DND-41 (cell line): ENCODE measurements at regions not wholly inside any gene's neighbourhood (a gene's known extent, or its start where the extent isn't known, plus 50 kb on each side); places are given as distances from the start of the nearest gene placed in this dataset.

Experiments used
- ATAC-seq: fragments of 200-7000 bp; cut with Tn5 transposase; 3 replicates; pipeline ENCODE4 v1.9.1; 2021; ENCODE audit warnings: low read depth; ENCODE audit not compliant: insufficient read depth
- DNase-seq: peaks from one replicate; pipeline ENCODE4 v3.0.0-alpha.2; 2020
- H2AFZ ChIP-seq: 2 replicates; pipeline ENCODE4 v1.6.0; 2012; ENCODE audit warnings: low read depth, low read length
- H3K27ac ChIP-seq: 2 replicates; pipeline ENCODE4 v1.5.1; 2012; ENCODE audit warnings: low read length, inconsistent platforms
- H3K27me3 ChIP-seq: fragments of 200-600 bp; sonication (generic); 2 replicates; pipeline ENCODE4 v1.6.0; 2012; ENCODE audit warnings: low read length, mild to moderate bottlenecking, inconsistent platforms; ENCODE audit not compliant: insufficient read depth, poor library complexity
- H3K36me3 ChIP-seq: 2 replicates; pipeline ENCODE4 v1.5.1; 2012; ENCODE audit warnings: low read length, inconsistent platforms; ENCODE audit not compliant: insufficient read depth
- H3K4me1 ChIP-seq: 2 replicates; pipeline ENCODE4 v1.5.1; 2012; ENCODE audit warnings: mild to moderate bottlenecking, low read length; ENCODE audit not compliant: insufficient read depth
- H3K4me2 ChIP-seq: 2 replicates; pipeline ENCODE4 v1.6.0; 2012; ENCODE audit warnings: mild to moderate bottlenecking, moderate library complexity, low read length, inconsistent platforms; ENCODE audit not compliant: insufficient read depth
- H3K4me3 ChIP-seq, 2 experiments: fragments of 200-600 bp in 1 of 2; shearing (Covaris generic) in 1 of 2; 2 replicates each; pipeline ENCODE4 v1.5.1; 2012 to 2016; ENCODE audit warnings: inconsistent platforms in 2 of 2, low read length in 2 of 2, mild to moderate bottlenecking in 2 of 2, low read depth in 1 of 2, moderate library complexity in 1 of 2
- H3K79me2 ChIP-seq: 2 replicates; pipeline ENCODE4 v1.6.0; 2012; ENCODE audit warnings: low read length, inconsistent platforms; ENCODE audit not compliant: insufficient read depth
- H3K9ac ChIP-seq: 2 replicates; pipeline ENCODE4 v1.6.0; 2012; ENCODE audit warnings: low read depth, mild to moderate bottlenecking, inconsistent platforms, low read length, moderate library complexity
- H3K9me3 ChIP-seq: 2 replicates; pipeline ENCODE4 v1.5.1; 2012; ENCODE audit warnings: low read length, moderate library complexity, mild to moderate bottlenecking, inconsistent platforms; ENCODE audit not compliant: insufficient read depth, severe bottlenecking
- H4K20me1 ChIP-seq: 2 replicates; pipeline ENCODE4 v1.6.0; 2012; ENCODE audit warnings: low read length; ENCODE audit not compliant: insufficient read depth
- EZH2 ChIP-seq: IDR thresholded peaks from 3 replicates; pipeline ENCODE4 v1.6.1; 2012; ENCODE audit warnings: borderline replicate concordance, low read depth, mild to moderate bottlenecking, moderate library complexity, low read length, inconsistent platforms; ENCODE audit not compliant: severe bottlenecking
- TF ChIP-seq, protein P1 (sequence below): IDR thresholded peaks from 2 replicates; pipeline ENCODE4 v1.5.1; 2012; ENCODE audit warnings: borderline replicate concordance, low read length, moderate library complexity, mild to moderate bottlenecking; ENCODE audit not compliant: poor library complexity, severe bottlenecking; ENCODE audit errors: extremely low read depth

DNA sequence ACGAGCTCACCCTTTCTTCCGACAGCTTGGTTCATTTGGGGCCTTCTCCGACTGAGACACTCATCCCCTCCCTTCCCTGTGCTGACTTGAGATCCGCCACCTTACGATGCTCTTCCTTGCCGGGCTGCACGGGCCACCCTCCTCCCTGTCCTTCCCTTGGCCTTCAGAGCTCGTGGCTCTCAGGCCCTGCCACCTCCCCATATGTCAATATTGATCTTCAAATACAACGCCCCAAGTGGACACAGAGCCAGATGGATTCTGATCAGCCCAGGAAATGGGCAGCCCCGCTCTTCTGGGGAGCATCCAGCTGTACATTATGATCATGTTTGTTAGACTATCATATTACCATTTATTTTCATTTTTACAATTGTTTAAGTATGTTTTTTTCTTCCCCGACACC is 812.8 kb downstream of the TBC1D22A start:
- Histone ChIP-seq H3K4me3 (no peak overlapping the region), H3K9ac (no peak overlapping the region), H2AFZ (no peak overlapping the region), H3K4me2 (no peak overlapping the region), H4K20me1 (no peaks in the 10 kb centered on the region), H3K79me2 (no peaks in the 10 kb centered on the region), H3K9me3 (no peaks in the 10 kb centered on the region), H3K27ac (no peak overlapping the region), H3K36me3 (no peaks in the 10 kb centered on the region), H3K4me1 (no peaks in the 10 kb centered on the region), H3K27me3 (no peaks in the 10 kb centered on the region)
- TF ChIP-seq, protein P1, sequence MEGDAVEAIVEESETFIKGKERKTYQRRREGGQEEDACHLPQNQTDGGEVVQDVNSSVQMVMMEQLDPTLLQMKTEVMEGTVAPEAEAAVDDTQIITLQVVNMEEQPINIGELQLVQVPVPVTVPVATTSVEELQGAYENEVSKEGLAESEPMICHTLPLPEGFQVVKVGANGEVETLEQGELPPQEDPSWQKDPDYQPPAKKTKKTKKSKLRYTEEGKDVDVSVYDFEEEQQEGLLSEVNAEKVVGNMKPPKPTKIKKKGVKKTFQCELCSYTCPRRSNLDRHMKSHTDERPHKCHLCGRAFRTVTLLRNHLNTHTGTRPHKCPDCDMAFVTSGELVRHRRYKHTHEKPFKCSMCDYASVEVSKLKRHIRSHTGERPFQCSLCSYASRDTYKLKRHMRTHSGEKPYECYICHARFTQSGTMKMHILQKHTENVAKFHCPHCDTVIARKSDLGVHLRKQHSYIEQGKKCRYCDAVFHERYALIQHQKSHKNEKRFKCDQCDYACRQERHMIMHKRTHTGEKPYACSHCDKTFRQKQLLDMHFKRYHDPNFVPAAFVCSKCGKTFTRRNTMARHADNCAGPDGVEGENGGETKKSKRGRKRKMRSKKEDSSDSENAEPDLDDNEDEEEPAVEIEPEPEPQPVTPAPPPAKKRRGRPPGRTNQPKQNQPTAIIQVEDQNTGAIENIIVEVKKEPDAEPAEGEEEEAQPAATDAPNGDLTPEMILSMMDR = no peak
- no peak for TF ChIP-seq EZH2
- ATAC-seq (no peak), DNase-seq (no peak)

DNA sequence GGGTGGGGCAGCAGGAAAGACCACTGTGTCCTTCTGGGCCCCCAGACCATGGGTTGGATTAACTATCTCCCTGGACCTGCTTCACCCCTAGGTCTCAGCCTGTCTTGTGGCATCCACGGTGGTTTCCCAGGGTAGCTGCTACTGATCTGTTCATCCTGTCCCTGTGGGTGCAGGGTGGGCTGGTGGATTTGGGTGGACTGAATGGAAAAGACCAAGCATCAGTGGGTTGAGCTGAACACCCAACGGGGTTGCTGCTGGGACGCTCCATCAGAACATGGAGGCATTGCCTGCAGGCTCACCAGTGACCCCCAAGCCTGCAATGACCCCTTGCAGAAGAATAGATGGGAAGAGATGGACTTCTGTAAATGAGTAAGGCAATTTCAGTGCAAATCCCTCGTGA is 812.1 kb downstream of the TBC1D22A start:
- Histone ChIP-seq H2AFZ (no peak overlapping the region), H3K9ac (no peak overlapping the region), H3K36me3 (no peaks in the 10 kb centered on the region), H3K27me3 (no peaks in the 10 kb centered on the region), H4K20me1 (no peaks in the 10 kb centered on the region), H3K4me3 (no peak overlapping the region), H3K4me1 (no peaks in the 10 kb centered on the region), H3K79me2 (no peaks in the 10 kb centered on the region), H3K9me3 (no peaks in the 10 kb centered on the region), H3K4me2 (no peak overlapping the region), H3K27ac (no peak overlapping the region)
- ATAC-seq = no peak
- no peak for TF ChIP-seq EZH2
- TF ChIP-seq, protein P1 = no peak
- DNase-seq = no peak

DNA sequence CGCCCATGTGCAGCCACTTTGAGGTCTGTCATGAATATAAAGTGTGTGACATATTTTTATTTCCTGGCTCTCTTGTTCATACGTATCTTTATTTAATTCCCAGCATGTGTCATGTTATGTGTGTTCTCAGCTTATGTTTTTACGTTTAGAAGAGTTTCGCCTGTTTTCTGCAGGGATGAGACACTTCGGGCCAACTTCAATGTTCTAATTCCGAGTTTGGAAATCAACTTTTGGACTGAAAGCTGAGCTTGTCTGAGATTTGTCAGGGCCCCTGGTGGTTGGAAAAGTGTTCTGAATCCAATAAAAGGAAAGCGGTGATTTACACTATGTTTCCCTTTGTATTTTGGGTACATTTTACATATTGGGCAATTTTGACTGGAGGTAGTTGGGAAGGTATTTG is 810.7 kb downstream of the TBC1D22A start:
- Histone ChIP-seq H3K4me2 (no peak overlapping the region), H2AFZ (no peak overlapping the region), H3K9me3 (no peaks in the 10 kb centered on the region), H3K27me3 (no peaks in the 10 kb centered on the region), H3K36me3 (no peaks in the 10 kb centered on the region), H3K27ac (no peak overlapping the region), H3K79me2 (no peaks in the 10 kb centered on the region), H3K4me3 (no peak overlapping the region), H3K4me1 (no peaks in the 10 kb centered on the region), H4K20me1 (no peaks in the 10 kb centered on the region), H3K9ac (no peak overlapping the region)
- ATAC-seq = no peak
- no peak for TF ChIP-seq EZH2
- TF ChIP-seq, protein P1 = no peak
- DNase-seq = no peak

DNA sequence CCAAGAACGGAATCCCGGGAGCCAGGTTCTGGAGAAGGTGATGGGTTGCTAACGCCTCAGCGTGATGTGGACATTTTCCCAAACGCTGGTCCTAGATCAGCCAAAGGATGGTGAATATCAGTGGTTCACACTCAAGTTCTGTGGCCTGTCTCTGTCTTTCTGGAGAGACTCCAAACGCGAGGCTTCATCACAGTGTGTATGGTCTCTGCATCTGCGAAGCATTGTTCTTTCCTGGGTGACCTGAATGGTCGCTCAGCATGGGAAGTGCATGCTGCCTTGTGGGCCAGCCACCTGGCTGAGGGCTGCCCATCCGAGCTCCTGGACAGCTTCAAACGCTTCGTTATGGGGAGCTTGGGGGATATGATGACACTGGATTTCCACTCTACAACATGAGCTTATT is 810.0 kb downstream of the TBC1D22A start:
- no peak overlapping the region for H3K27ac ChIP-seq
- no peaks in the 10 kb centered on the region for H3K4me1 ChIP-seq
- no peak for TF ChIP-seq EZH2
- TF ChIP-seq, protein P1 = no peak
- no peak overlapping the region for H3K9ac ChIP-seq
- H3K27me3 ChIP-seq = no peaks in the 10 kb centered on the region
- no peak for DNase-seq
- no peak for ATAC-seq
- H3K4me3 ChIP-seq = no peak overlapping the region
- H3K79me2 ChIP-seq = no peaks in the 10 kb centered on the region
- H3K4me2 ChIP-seq = no peak overlapping the region
- no peaks in the 10 kb centered on the region for H3K36me3 ChIP-seq
- no peaks in the 10 kb centered on the region for H4K20me1 ChIP-seq
- no peak overlapping the region for H2AFZ ChIP-seq
- no peaks in the 10 kb centered on the region for H3K9me3 ChIP-seq
